ENCODE measurements at regions not wholly inside any gene's neighbourhood (a gene's known extent, or its start where the extent isn't known, plus 50 kb on each side); places are given as distances from the start of the nearest gene placed in this dataset.

DNA sequence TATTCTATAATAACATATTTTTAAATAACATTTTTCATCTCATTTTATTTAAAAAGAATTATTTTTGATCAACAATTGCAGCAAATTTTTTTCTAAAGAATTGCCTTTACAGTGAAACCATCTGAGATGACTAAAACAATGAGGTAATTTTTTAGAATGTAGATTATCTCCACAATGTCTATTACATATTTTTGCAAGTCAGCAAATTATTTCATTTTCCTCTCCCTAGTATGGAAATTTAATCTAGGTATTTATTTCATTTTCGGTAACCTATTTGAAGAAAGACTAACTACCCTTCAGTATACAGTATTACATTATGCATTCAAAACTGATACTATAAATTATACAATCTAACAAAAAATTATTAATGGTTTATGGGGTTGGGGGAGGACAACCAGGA lies 213.2 kb upstream of the SP4 start:
- ChIA-PET CTCF (no interaction called here), POLR2A (no interaction called here)
- no peak for DNase-seq (ENCODE audit: extremely low spot score)
- TF ChIP-seq, protein P1, sequence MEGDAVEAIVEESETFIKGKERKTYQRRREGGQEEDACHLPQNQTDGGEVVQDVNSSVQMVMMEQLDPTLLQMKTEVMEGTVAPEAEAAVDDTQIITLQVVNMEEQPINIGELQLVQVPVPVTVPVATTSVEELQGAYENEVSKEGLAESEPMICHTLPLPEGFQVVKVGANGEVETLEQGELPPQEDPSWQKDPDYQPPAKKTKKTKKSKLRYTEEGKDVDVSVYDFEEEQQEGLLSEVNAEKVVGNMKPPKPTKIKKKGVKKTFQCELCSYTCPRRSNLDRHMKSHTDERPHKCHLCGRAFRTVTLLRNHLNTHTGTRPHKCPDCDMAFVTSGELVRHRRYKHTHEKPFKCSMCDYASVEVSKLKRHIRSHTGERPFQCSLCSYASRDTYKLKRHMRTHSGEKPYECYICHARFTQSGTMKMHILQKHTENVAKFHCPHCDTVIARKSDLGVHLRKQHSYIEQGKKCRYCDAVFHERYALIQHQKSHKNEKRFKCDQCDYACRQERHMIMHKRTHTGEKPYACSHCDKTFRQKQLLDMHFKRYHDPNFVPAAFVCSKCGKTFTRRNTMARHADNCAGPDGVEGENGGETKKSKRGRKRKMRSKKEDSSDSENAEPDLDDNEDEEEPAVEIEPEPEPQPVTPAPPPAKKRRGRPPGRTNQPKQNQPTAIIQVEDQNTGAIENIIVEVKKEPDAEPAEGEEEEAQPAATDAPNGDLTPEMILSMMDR (IDR thresholded peaks at IDR 0.05; ENCODE audit: control extremely low read depth, extremely low read depth, low read depth, missing control alignments), result no peak

DNA sequence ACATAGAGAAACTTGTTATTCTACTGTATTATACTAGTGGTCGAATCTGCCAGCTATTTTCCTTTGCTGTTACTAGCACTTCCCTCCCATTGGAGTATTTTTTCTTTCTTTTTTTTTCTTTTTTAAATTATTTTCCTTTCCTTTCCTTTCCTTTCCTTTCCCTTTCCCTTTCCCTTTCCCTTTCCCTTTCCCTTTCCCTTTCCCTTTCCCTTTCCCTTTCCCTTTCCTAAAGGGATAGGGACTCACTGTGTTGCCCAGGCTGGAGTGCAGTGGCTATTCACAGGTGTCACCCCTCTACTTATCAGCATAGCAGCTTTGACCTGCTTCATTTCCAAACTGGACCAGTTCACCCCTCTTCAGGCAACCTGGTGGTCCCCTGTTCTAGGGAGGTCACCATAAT lies 212.6 kb upstream of the SP4 start:
- CTCF ChIA-PET, result no interaction called here
- DNase-seq (ENCODE audit: extremely low spot score), result no peak
- POLR2A ChIA-PET, result no interaction called here
- TF ChIP-seq, protein P1 (IDR thresholded peaks at IDR 0.05; ENCODE audit: control extremely low read depth, extremely low read depth, low read depth, missing control alignments), result no peak

DNA sequence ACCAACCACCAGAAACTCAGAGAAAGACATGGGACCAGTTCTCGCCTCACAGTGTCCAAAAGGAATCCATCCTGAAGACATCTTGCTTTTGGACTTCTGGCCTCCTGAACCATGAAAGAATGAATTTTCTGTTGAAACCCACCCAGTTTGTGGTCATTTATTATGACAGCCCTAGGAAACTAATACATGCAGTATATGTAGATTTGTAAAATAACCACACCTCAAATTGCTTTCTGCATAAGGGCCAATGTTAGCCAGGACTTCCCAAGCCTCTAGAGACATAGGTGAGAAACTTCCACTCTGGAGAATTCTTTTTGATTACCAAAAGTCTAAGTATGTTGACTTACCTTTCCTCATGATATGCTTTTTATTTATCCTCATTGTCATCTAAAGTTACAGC lies 210.5 kb upstream of the SP4 start:
- CTCF ChIA-PET, result no interaction called here
- DNase-seq (ENCODE audit: extremely low spot score), result no peak
- POLR2A ChIA-PET, result no interaction called here
- TF ChIP-seq, protein P1 (IDR thresholded peaks at IDR 0.05; ENCODE audit: control extremely low read depth, extremely low read depth, low read depth, missing control alignments), result no peak

DNA sequence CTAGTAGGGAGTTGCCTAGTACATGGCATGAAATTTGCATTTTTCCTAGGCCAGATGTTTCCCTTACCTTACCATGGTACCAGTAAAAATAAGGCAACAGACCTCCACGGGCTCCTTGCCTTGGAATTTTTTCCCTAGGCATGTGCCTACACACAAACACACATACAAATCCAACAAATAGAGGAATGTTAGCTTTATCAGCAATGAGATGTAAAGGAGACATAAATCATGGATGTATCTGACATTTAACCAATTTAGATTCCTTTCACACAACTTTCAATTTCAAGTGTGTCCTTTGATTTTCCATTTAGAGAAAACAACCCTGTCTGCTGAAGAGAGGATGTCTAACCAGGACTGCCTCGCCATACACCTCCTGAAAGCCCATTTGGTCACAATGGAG lies 209.7 kb upstream of the SP4 start:
- CTCF ChIA-PET, result no interaction called here
- TF ChIP-seq, protein P1 (IDR thresholded peaks at IDR 0.05; ENCODE audit: control extremely low read depth, extremely low read depth, low read depth, missing control alignments), result no peak
- POLR2A ChIA-PET, result no interaction called here
- no peak for DNase-seq (ENCODE audit: extremely low spot score)

DNA sequence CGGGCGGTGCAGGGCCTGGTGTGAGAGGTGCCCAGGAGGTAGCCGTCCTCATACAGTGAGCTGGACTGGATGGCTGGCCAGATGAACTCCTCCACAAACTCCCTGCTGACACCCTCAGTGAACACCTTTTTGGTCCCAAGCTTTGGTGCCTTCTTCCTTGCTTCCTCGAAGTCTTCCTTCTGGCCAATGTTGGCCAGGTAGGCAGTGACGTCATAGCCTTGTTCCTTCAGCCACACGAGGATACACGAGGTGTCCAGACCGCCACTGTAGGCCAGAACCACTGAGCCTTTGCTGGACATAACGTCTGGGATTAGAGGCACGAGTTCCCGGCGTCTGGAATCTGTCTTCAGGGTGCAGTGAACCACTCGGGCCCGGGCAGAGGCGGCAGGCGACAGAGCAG lies 206.8 kb upstream of the SP4 start:
- ChIA-PET CTCF (no interaction called here), POLR2A (no interaction called here)
- TF ChIP-seq, protein P1 (IDR thresholded peaks at IDR 0.05; ENCODE audit: control extremely low read depth, extremely low read depth, low read depth, missing control alignments), result no peak
- DNase-seq (ENCODE audit: extremely low spot score), result no peak

DNA sequence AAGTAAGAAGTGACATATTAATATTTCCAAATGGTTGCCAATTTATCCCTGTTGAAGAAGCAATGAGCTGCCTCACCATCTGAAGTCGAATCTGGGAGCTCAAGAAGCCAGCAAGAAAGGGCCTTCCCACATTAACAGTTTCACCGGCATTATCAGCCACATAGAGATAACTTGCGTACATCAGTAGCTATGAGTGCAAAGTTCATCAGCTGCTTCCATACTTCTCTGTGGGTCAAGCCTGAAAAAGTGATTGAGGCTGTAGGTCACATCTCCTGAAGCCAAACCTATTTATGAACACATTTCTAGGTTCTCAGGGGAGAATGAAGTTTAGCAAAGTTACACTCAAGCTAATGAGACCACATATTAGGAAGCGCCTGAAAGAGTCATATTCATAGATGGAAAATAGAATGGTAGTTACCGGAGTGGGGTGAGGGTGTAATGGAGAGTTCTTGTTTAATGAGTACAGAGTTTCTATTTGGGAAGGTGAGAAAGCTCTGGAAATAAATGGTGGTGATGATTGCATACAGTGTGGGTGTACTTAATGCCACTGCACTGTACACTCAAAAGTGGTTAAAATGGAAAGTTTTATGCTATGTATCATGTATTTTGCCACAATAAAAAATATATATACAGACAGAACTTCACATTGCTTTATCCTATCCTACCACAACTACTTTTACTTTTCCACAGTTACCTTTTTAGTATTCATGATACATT lies 189.3 kb upstream of the SP4 start:
- TF ChIP-seq, protein P1 (IDR thresholded peaks at IDR 0.05; ENCODE audit: control extremely low read depth, extremely low read depth, low read depth, missing control alignments), result no peak
- ChIA-PET CTCF (interaction anchor here (0.7 to 1.7 kb wide), 4 partner anchors 11 to 47 kb away, joined by 3 to 6 read pairs (median 5); no protein-coding TSS in a partner anchor), POLR2A (no interaction called here)
- DNase-seq (ENCODE audit: extremely low spot score), result no peak
